Hematopoietic multipotent progenitor cell treated with erythropoietin and hydrocortisone succinate and interleukin-3 and kit ligand, for 4 days (in vitro differentiated cells): ENCODE measurements at regions not wholly inside any gene's neighbourhood (a gene's known extent, or its start where the extent isn't known, plus 50 kb on each side); places are given as distances from the start of the nearest gene placed in this dataset.
"Not testable (repeated sequence)": the region's sequence is repeated elsewhere in the genome, so short reads cannot be mapped to it uniquely, and the experiment has no call there.

Experiments
- DNase-seq: peaks from one replicate; pipeline ENCODE4 v3.0.0-alpha.2; 2015

DNA sequence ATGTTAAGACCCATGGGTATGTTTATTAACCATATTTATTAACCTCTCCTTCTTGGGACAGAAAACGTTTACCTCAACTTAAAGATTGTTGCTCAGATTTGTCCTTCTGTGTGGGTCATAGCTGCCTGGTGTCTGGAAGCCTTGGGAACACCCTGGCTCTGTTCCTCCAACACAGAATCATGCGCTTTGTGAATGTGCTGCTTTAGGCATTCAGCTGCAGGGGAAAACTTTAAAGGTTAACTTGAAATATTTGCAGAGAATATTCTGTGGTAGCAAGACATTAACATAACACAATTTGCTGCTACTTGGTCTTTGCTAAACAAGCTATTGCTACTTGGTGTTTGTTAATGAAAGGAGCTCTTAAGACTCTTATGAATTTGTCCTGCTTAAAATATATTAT, 50.5 kb upstream of the THOC3 start:
- not testable (repeated sequence) for DNase-seq

GRCh38 chr5:176020852-176021251, 52.7 kb upstream of the THOC3 start:
- DNase-seq: not testable (repeated sequence)

DNA sequence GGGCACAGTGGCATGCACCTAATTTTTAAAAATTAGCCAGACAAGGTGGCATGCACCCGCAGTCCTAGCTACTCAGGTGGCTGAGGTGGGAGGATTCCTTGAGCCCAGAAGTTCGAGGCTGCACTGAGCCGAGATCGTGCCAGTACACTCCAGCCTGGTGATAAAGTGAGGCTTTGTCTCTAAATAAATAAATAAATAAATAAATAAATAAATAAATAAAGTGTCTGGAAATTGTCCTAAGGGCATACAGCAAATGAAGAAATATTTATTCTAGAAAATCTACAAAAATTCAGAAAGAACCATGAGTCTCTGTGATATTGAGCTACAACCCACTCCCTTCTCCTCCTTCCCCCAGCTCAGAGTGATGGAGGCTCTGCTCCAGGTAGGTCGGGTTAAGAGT, 55.4 kb upstream of the THOC3 start:
- not testable (repeated sequence) for DNase-seq

GRCh38 chr5:176029445-176029844, 61.3 kb upstream of the THOC3 start:
- DNase-seq: not testable (repeated sequence)

DNA sequence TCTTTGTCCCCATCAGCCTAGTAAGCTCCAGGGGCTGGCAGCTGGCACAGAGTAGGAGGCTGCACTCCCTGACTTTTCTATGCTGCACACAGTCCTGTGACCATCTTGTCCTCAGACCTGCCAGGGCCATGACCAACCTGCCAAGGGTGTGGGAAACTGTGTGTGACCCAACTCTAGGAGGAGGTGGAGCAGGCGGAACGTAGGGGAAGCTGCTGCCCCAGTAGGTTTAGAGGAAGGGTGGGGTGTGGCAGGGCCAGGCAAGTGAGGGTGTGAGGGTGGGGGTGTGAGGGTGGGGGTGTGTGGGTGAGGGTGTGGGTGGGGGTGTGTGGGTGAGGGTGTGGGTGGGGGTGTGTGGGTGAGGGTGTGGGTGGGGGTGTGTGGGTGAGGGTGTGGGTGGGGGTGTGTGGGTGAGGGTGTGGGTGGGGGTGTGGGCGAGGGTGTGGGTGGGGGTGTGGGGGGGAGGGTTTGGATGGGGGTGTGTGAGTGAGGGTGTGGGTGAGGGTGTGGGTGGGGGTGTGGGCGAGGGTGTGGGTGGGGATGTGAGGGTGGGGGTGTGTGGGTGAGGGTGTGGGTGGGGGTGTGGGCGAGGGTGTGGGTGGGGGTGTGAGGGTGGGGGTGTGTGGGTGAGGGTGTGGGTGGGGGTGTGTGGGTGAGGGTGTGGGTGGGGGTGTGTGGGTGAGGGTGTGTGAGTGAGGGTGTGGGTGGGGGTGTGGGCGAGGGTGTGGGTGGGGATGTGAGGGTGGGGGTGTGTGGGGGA, 62.4 kb upstream of the THOC3 start:
- DNase-seq: not testable (repeated sequence)

GRCh38 chr5:176031118-176031510, 63.0 kb upstream of the THOC3 start:
- DNase-seq: not testable (repeated sequence)

- not testable (repeated sequence) for DNase-seq
Observed at GRCh38 chr5:176033186-176033585, 65.1 kb upstream of the THOC3 start.

DNA sequence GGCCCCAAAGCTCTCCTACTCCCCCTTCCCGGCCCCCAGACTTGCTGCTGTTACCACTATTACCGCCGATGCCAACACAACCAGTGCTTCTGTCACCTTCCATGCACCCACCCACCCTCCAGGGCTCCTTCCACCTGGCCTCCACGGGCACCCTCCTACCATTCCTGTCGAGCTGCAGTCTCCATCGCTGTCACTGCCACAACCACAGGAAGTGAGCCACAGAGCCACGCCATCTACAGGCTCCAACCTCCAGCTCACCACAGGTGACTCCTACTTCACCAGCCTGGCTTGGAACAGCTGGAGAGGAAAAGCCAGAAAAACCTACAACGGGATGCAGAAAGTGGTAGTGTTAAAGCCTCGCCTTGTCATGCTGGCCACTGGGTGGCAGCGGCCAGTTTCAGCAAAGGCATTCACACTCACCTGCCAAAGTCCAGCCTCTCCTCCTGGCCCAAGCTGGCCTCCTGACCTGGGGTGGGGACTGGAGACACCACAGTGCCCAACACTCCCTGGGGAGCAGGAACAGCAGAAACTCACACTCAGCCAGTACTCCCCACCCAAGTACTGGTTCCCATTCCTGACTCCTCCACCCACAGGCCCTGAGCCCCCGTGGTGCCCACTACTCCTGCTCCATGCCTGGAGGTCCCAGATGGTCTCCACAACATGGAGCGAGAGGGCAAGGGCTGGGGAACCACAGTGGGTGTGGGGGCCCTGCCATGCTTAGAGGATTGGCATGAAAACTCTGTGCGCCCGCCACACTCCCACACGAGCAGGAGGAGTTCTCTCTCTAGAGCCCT, 66.5 kb upstream of the THOC3 start:
- not testable (repeated sequence) for DNase-seq

GRCh38 chr5:176035201-176035530, 67.1 kb upstream of the THOC3 start:
- not testable (repeated sequence) for DNase-seq

DNA sequence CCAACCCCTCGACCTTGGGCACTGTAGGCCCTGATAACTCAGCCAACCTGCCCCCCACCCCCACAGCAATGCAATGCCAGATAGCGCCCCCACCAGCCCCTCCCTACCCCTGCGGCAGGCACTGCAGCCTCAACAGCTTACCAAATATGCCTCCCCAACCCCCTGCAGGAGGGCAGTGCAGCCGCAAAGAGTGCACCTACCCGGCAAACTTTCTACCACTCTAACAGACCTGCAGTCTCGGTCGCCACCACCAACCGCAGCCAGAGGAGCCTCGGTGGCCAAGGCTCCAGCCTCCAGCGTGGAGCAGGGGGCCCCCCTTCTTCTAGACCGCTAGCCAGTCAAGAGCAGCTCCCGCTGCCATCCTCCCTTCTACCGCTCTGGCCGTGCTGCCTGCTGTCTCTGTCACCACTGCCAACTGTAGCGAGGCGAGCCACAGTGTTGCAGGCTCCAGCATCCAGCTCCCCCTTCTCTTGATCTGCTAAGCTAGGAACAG, 67.7 kb upstream of the THOC3 start:
- peak; percentile 15 for DNase-seq

DNA sequence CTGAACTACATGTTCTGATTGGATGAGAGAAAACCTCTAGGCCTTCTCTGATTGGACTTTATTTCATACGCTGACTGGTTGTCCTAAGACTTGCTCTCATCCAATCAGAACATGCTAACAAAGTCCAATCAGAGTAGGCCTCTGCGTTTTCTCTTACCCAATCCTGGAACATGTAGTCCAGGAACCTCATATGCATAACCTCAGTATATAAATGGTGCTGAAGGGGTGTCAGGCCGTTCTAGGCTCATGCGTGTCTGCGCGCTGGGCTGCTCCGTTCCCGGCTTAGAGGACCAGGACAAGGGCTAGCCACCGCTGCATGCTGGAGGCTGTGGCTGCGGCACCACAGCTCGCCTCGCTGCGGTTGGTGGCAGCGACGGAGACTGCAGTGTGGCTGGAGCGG, 68.3 kb upstream of the THOC3 start:
- DNase-seq: not testable (repeated sequence)

GRCh38 chr5:176037190-176037589, 69.1 kb upstream of the THOC3 start:
- not testable (repeated sequence) for DNase-seq

GRCh38 chr5:176040105-176040801, 72.1 kb upstream of the THOC3 start:
- DNase-seq: not testable (repeated sequence)

GRCh38 chr5:176041248-176041994, 73.3 kb upstream of the THOC3 start:
- not testable (repeated sequence) for DNase-seq

GRCh38 chr5:176042020-176042658, 74.0 kb upstream of the THOC3 start:
- not testable (repeated sequence) for DNase-seq

GRCh38 chr5:176043252-176043829, 75.2 kb upstream of the THOC3 start:
- not testable (repeated sequence) for DNase-seq

DNA sequence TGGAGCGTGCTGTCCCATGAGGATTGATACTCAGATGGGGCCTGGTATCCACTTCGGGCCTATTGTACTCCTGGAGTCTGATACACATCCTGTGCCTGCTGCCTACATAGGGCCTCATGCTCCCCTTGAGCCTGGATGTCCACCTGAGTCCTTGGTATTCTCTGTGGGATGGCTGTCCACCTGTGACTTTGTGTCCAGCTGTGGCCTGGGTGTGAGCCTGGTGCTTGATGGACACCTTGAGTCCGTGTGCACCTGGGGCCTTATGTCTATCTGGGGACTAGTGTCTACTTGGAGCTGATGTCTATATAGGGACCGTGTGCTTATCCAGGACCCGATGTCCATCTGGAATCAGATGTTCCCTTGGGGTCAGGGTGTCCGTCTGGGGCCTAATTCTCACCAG, 75.9 kb upstream of the THOC3 start:
- not testable (repeated sequence) for DNase-seq

GRCh38 chr5:176044431-176044830, 76.3 kb upstream of the THOC3 start:
- DNase-seq: not testable (repeated sequence)

- not testable (repeated sequence) for DNase-seq
Observed at GRCh38 chr5:176045442-176045841, 77.3 kb upstream of the THOC3 start.

- DNase-seq: not testable (repeated sequence)
Observed at GRCh38 chr5:176048671-176049070, 80.6 kb upstream of the THOC3 start.

DNA sequence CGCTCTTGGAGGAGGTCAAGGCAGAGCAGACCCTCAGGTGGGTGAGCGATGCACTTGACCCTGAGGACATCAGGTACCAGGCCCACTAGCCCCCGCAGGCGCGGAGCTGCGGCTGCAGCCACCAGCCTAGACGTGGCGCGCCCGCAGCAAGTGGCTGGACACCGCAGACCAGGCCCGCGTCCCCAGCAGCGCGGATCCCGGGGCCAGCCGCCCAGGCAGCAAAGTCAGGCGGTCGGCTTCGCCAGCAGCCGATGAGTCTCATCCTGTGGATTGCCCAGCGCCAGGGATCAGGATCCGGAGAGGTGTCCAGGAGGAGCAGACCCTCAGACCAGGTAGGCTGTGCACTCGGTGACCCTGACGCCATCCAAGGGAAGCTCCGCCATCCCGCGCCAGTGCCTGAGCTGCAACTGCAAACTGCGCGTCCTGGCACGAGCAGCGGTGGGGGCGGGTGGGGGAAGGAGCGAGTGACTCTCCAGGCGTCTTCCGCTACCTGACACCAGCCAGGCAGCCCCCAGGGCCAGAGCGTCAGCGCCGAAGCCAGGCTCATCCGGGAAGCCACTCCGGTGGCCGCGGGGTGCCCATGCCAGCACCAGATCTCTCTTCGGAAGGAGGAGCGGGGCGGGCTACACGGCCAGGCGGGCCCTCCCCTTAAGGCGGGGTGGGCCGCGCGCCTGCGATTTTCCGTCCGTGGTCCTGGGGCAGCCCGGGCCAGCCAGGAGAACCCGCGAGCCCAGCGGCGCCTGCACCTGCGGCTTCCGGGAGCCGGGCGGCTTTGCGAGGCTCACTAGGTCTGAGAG, 92.6 kb upstream of the THOC3 start:
- DNase-seq: not testable (repeated sequence)
